DND-41 (cell line): ENCODE measurements at regions not wholly inside any gene's neighbourhood (a gene's known extent, or its start where the extent isn't known, plus 50 kb on each side); places are given as distances from the start of the nearest gene placed in this dataset.

ENCODE experiments used
- EZH2 ChIP-seq: IDR thresholded peaks from 3 replicates; pipeline ENCODE4 v1.6.1; 2012; ENCODE audit warnings: borderline replicate concordance, low read depth, mild to moderate bottlenecking, moderate library complexity, low read length, inconsistent platforms; ENCODE audit not compliant: severe bottlenecking
- TF ChIP-seq, protein P1 (sequence below): IDR thresholded peaks from 2 replicates; pipeline ENCODE4 v1.5.1; 2012; ENCODE audit warnings: borderline replicate concordance, low read length, moderate library complexity, mild to moderate bottlenecking; ENCODE audit not compliant: poor library complexity, severe bottlenecking; ENCODE audit errors: extremely low read depth

DNA sequence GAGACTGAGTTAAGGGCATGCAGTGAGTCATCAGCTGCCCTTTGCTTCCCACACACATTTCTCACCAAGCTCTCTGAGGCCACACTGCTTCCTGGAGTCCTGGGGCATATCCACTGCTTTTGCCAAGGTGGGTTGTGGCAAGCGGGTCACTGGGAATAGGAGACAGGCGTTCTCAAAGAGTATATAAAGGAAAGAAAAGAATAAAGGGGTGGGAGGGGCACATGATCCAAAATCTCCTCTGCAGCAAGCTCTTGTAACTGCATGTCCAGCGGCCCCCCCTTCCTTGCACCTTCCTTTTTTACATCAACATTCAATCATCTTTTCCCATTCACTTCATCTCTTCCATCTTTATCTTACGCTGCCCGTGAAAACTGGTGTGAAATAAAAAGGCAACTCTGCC is 259.1 kb upstream of the RPL38 start:
- TF ChIP-seq, protein P1, sequence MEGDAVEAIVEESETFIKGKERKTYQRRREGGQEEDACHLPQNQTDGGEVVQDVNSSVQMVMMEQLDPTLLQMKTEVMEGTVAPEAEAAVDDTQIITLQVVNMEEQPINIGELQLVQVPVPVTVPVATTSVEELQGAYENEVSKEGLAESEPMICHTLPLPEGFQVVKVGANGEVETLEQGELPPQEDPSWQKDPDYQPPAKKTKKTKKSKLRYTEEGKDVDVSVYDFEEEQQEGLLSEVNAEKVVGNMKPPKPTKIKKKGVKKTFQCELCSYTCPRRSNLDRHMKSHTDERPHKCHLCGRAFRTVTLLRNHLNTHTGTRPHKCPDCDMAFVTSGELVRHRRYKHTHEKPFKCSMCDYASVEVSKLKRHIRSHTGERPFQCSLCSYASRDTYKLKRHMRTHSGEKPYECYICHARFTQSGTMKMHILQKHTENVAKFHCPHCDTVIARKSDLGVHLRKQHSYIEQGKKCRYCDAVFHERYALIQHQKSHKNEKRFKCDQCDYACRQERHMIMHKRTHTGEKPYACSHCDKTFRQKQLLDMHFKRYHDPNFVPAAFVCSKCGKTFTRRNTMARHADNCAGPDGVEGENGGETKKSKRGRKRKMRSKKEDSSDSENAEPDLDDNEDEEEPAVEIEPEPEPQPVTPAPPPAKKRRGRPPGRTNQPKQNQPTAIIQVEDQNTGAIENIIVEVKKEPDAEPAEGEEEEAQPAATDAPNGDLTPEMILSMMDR: no peak
- no peak for TF ChIP-seq EZH2
